T1000 (cell line): ENCODE measurements at regions not wholly inside any gene's neighbourhood (a gene's known extent, or its start where the extent isn't known, plus 50 kb on each side); places are given as distances from the start of the nearest gene placed in this dataset.
"Not testable (repeated sequence)": the region's sequence is repeated elsewhere in the genome, so short reads cannot be mapped to it uniquely, and the experiment has no call there.

Experiments used
- DNase-seq: peaks from one replicate; lab custom pipeline; 2025; ENCODE audit warnings: mixed read lengths; lab: John Stamatoyannopoulos, UW

GRCh38 chr6:28623242-28623641 lies 97.6 kb downstream of the GPX5 start:
- DNase-seq: not testable (repeated sequence)

GRCh38 chr6:28626386-28626785 lies 100.7 kb downstream of the GPX5 start:
- not testable (repeated sequence) for DNase-seq

GRCh38 chr6:28632326-28632851 lies 106.7 kb downstream of the GPX5 start:
- DNase-seq: no peak

GRCh38 chr6:28633445-28634215 lies 107.9 kb downstream of the GPX5 start:
- DNase-seq: no peak

GRCh38 chr6:28634411-28634760 lies 108.7 kb downstream of the GPX5 start:
- no peak for DNase-seq

GRCh38 chr6:28634761-28635546 lies 109.3 kb downstream of the GPX5 start:
- no peak for DNase-seq

GRCh38 chr6:28635547-28636158 lies 110.0 kb downstream of the GPX5 start:
- no peak for DNase-seq

GRCh38 chr6:28638787-28639430 lies 113.2 kb downstream of the GPX5 start:
- no peak for DNase-seq

GRCh38 chr6:28639445-28640290 lies 114.0 kb downstream of the GPX5 start:
- not testable (repeated sequence) for DNase-seq

- DNase-seq: no peak
These were observed 117.5 kb downstream of the GPX5 start for GRCh38 chr6:28643017-28643740.

GRCh38 chr6:28646650-28647049 lies 121.0 kb downstream of the GPX5 start:
- no peak for DNase-seq

- DNase-seq: peak; percentile 55
These were observed 122.6 kb downstream of the GPX5 start for GRCh38 chr6:28648035-28648877.

- no peak for DNase-seq
These were observed 123.2 kb downstream of the GPX5 start for GRCh38 chr6:28648878-28649375.

GRCh38 chr6:28651161-28651560 lies 125.5 kb downstream of the GPX5 start:
- no peak for DNase-seq

- DNase-seq: no peak
These were observed 128.2 kb downstream of the GPX5 start for GRCh38 chr6:28653876-28654275.

- DNase-seq: no peak
These were observed 129.5 kb downstream of the GPX5 start for GRCh38 chr6:28655164-28655563.

- no peak for DNase-seq
These were observed 131.0 kb downstream of the GPX5 start for GRCh38 chr6:28656715-28657114.

GRCh38 chr6:28657381-28657768 lies 131.7 kb downstream of the GPX5 start:
- no peak for DNase-seq

- DNase-seq: peak; percentile 41
These were observed 132.2 kb downstream of the GPX5 start for GRCh38 chr6:28657769-28658465.
